H1 (cell line): ENCODE measurements at regions not wholly inside any gene's neighbourhood (a gene's known extent, or its start where the extent isn't known, plus 50 kb on each side); places are given as distances from the start of the nearest gene placed in this dataset.

Experiments
- CTCF ChIA-PET: fragments of 300-600 bp; sonication (Branson Sonifier 250); formaldehyde crosslinking; loops from one replicate; lab custom pipeline; 2021; ENCODE audit not compliant: partially characterized antibody; lab: Charles Lee
- POLR2A ChIA-PET: fragments of 300-600 bp; sonication (Branson Sonifier 250); formaldehyde crosslinking; loops from one replicate; lab custom pipeline; 2021; ENCODE audit warnings: inconsistent platforms; ENCODE audit not compliant: partially characterized antibody; lab: Charles Lee
- DNase-seq, 2 experiments: peaks; one replicate each; pipeline versions ENCODE4 v3.0.0 to v3.0.0-alpha.2; 2010 to 2022; ENCODE audit warnings: low spot score in 2 of 2, low read depth in 1 of 2, mixed read lengths in 1 of 2
- FAIRE-seq: peaks from 2 replicates; lab custom pipeline; 2011; peaks lifted over from hg19 to GRCh38; lab: Jason Lieb, UNC
- H2AFZ ChIP-seq: 2 replicates; pipeline ENCODE4 v1.8.1; 2012; ENCODE audit warnings: low read length, inconsistent platforms
- H2AK5ac ChIP-seq: 2 replicates; pipeline ENCODE4 v1.6.1; 2013; ENCODE audit warnings: low read depth, low read length
- H2BK120ac ChIP-seq: replicated peaks from 2 replicates; pipeline ENCODE3; 2013; ENCODE audit warnings: low read depth, low read length, inconsistent platforms
- H2BK12ac ChIP-seq: 2 replicates; pipeline ENCODE4 v1.6.1; 2013; ENCODE audit warnings: low read depth, low read length
- H2BK15ac ChIP-seq: 2 replicates; pipeline ENCODE4 v1.6.1; 2013; ENCODE audit warnings: low read length
- H2BK20ac ChIP-seq: 2 replicates; pipeline ENCODE4 v1.6.1; 2013; ENCODE audit warnings: low read length
- H2BK5ac ChIP-seq: 2 replicates; pipeline ENCODE4 v1.6.1; 2013; ENCODE audit warnings: low read depth, low read length
- H3K14ac ChIP-seq: 2 replicates; pipeline ENCODE4 v1.6.1; 2013; ENCODE audit warnings: inconsistent platforms; ENCODE audit not compliant: insufficient read length
- H3K18ac ChIP-seq: 2 replicates; pipeline ENCODE4 v1.6.1; 2013; ENCODE audit warnings: low read length; ENCODE audit errors: extremely low read depth
- H3K23ac ChIP-seq: 2 replicates; pipeline ENCODE4 v1.6.1; 2013; ENCODE audit warnings: inconsistent platforms; ENCODE audit not compliant: insufficient read length
- H3K23me2 ChIP-seq: 2 replicates; pipeline ENCODE4 v1.6.1; 2013; ENCODE audit warnings: low read depth, low read length
- H3K27ac ChIP-seq: 2 replicates; pipeline ENCODE4 v1.6.1; 2011; ENCODE audit warnings: low read depth, low read length, inconsistent platforms
- H3K27me3 ChIP-seq, 4 experiments: replicated peaks in 1 of 4; 1 replicate in 1 of 4; 2 replicates in 3 of 4; pipeline versions ENCODE4 v1.6.1 to v1.8.1; 2011 to 2013; ENCODE audit warnings: low read length in 3 of 4, mild to moderate bottlenecking in 3 of 4, inconsistent platforms in 2 of 4, mixed read lengths in 2 of 4, moderate library complexity in 1 of 4; ENCODE audit not compliant: control insufficient read depth in 3 of 4, insufficient read depth in 3 of 4; ENCODE audit errors: extremely low read depth in 1 of 4
- H3K36me3 ChIP-seq, 4 experiments: 2 replicates each; pipeline versions ENCODE4 v1.6.1 to v1.8.1; 2011 to 2013; ENCODE audit warnings: mild to moderate bottlenecking in 4 of 4, low read length in 3 of 4, moderate library complexity in 2 of 4, control low read depth in 1 of 4, inconsistent platforms in 1 of 4; ENCODE audit not compliant: insufficient read depth in 4 of 4, control insufficient read depth in 2 of 4
- H3K4ac ChIP-seq: replicated peaks from 2 replicates; pipeline ENCODE3; 2013; ENCODE audit warnings: low read length, low read depth, mixed read lengths, inconsistent platforms; ENCODE audit not compliant: insufficient read length
- H3K4me1 ChIP-seq, 4 experiments: replicated peaks in 1 of 4; 1 replicate in 1 of 4; 2 replicates in 3 of 4; pipeline versions ENCODE4 v1.6.1 to v1.8.1; 2011 to 2013; ENCODE audit warnings: low read length in 3 of 4, inconsistent platforms in 2 of 4, mixed read lengths in 1 of 4; ENCODE audit not compliant: insufficient read depth in 4 of 4, control insufficient read depth in 3 of 4
- H3K4me2 ChIP-seq, 2 experiments: 2 replicates each; pipeline versions ENCODE4 v1.6.1 to v1.8.1; 2011 to 2013; ENCODE audit warnings: low read depth in 2 of 2, low read length in 2 of 2, control low read depth in 1 of 2, inconsistent platforms in 1 of 2, mild to moderate bottlenecking in 1 of 2; ENCODE audit not compliant: insufficient read depth in 1 of 2
- H3K4me3 ChIP-seq, 4 experiments: fragments of 200-600, 300-600 bp in 1 of 4; sonication (generic), shearing (Covaris generic), sonication (Bioruptor Twin) in 1 of 4; 2 replicates each; pipeline versions ENCODE4 v1.5.1 to v1.8.1; 2011 to 2016; ENCODE audit warnings: low read length in 4 of 4, low read depth in 3 of 4, control low read depth in 2 of 4, inconsistent platforms in 2 of 4, mild to moderate bottlenecking in 2 of 4, mixed read lengths in 1 of 4, moderate library complexity in 1 of 4; ENCODE audit not compliant: insufficient read depth in 2 of 4; ENCODE audit errors: extremely low read depth in 1 of 4
- H3K56ac ChIP-seq: replicated peaks from 2 replicates; pipeline ENCODE3; 2013; ENCODE audit warnings: low read depth, mild to moderate bottlenecking, mixed read lengths, low read length, inconsistent platforms; ENCODE audit not compliant: insufficient read length
- H3K79me1 ChIP-seq: 2 replicates; pipeline ENCODE4 v1.6.1; 2013; ENCODE audit warnings: low read depth, low read length, control low read depth
- H3K79me2 ChIP-seq, 2 experiments: 2 replicates each; pipeline versions ENCODE4 v1.6.1 to v1.8.1; 2012 to 2013; ENCODE audit warnings: low read length in 2 of 2, mild to moderate bottlenecking in 2 of 2, inconsistent platforms in 1 of 2; ENCODE audit not compliant: insufficient read depth in 2 of 2, control insufficient read depth in 1 of 2
- H3K9ac ChIP-seq, 4 experiments: replicated peaks in 1 of 4; 1 replicate in 1 of 4; 2 replicates in 3 of 4; pipeline versions ENCODE4 v1.6.1 to v1.8.1; 2011 to 2013; ENCODE audit warnings: low read depth in 3 of 4, low read length in 3 of 4, control low read depth in 2 of 4, mild to moderate bottlenecking in 2 of 4, moderate library complexity in 2 of 4, inconsistent platforms in 1 of 4; ENCODE audit errors: extremely low read depth in 1 of 4
- H3K9me3 ChIP-seq, 2 experiments: 2 replicates each; pipeline versions ENCODE4 v1.6.1 to v1.8.1; 2012 to 2013; ENCODE audit warnings: mild to moderate bottlenecking in 2 of 2, moderate library complexity in 2 of 2, control low read depth in 1 of 2, inconsistent platforms in 1 of 2, low read depth in 1 of 2, low read length in 1 of 2, mixed read lengths in 1 of 2; ENCODE audit not compliant: insufficient read depth in 2 of 2
- H4K20me1 ChIP-seq, 2 experiments: replicated peaks in 1 of 2; 2 replicates each; pipeline versions ENCODE3 to v1.8.1; 2011 to 2013; ENCODE audit warnings: inconsistent platforms in 2 of 2, low read length in 2 of 2, mild to moderate bottlenecking in 1 of 2; ENCODE audit not compliant: insufficient read depth in 2 of 2, control insufficient read depth in 1 of 2
- H4K5ac ChIP-seq: 2 replicates; pipeline ENCODE4 v1.6.1; 2013; ENCODE audit warnings: low read length, low read depth, mixed read lengths, inconsistent platforms; ENCODE audit not compliant: insufficient read length
- H4K8ac ChIP-seq: 2 replicates; pipeline ENCODE4 v1.8.0; 2013; ENCODE audit warnings: mild to moderate bottlenecking, moderate library complexity, low read length, inconsistent platforms; ENCODE audit not compliant: insufficient read depth; ENCODE audit errors: extremely low read depth
- H4K91ac ChIP-seq: replicated peaks from 2 replicates; pipeline ENCODE3; 2013; ENCODE audit warnings: low read length, mixed read lengths, inconsistent platforms; ENCODE audit not compliant: insufficient read length
- ASH2L ChIP-seq: fragments of 200-600, 300-600 bp; sonication (generic); IDR thresholded peaks from one replicate; pipeline ENCODE4 v1.7.1; 2017; ENCODE audit warnings: low read length
- KDM1A ChIP-seq: fragments of 200-600, 300-600 bp; sonication (generic); IDR thresholded peaks from 2 replicates; pipeline ENCODE4 v1.7.1; 2016; ENCODE audit warnings: mild to moderate bottlenecking, low read length, borderline replicate concordance
- KDM5A ChIP-seq: fragments of 200-600 bp; IDR thresholded peaks from 2 replicates; pipeline ENCODE4 v1.7.1; 2012; ENCODE audit warnings: mild to moderate bottlenecking, low read length, inconsistent platforms, mixed read lengths
- PHF8 ChIP-seq: fragments of 200-600 bp; sonication (generic); conservative IDR thresholded peaks from 2 replicates; pipeline ENCODE4 v1.7.1; 2012; ENCODE audit warnings: low read depth, mild to moderate bottlenecking, inconsistent platforms, low read length, moderate library complexity
- SAP30 ChIP-seq: fragments of 300-600 bp; sonication (generic); IDR thresholded peaks from 2 replicates; pipeline ENCODE4 v1.7.1; 2012; ENCODE audit warnings: low read length, moderate library complexity, mild to moderate bottlenecking, inconsistent platforms; ENCODE audit not compliant: insufficient read depth, insufficient replicate concordance
- SIRT6 ChIP-seq: IDR thresholded peaks from one replicate; pipeline ENCODE4 v1.7.1; 2012; ENCODE audit warnings: low read length, inconsistent platforms
- WGBS, 2 experiments: shearing (Covaris generic) in 1 of 2; methylation state at CpG; one replicate each; pipeline versions ENCODE4 v1.1.6 to v1.1.7; 2013 to 2015; ENCODE audit warnings: low lambda C conversion rate in 2 of 2, mixed read lengths in 2 of 2, inconsistent platforms in 1 of 2, low coverage in 1 of 2, missing lambda C conversion rate in 1 of 2; ENCODE audit not compliant: insufficient replicate concordance in 2 of 2, insufficient coverage in 1 of 2, insufficient read length in 1 of 2; ENCODE audit errors: extremely low coverage in 1 of 2, missing lambda C conversion rate in 1 of 2; 5-methylcytosine and 5-hydroxymethylcytosine counted together
- TF ChIP-seq, protein P1 (sequence below): IDR thresholded peaks from 2 replicates; pipeline ENCODE4 v1.6.1; 2012; ENCODE audit warnings: inconsistent platforms

GRCh38 chr2:7649461-7650228 is 732.4 kb downstream of the RNF144A start:
- Histone ChIP-seq H4K20me1 (no peaks in the 10 kb centered on the region), H3K14ac (no peak overlapping the region), H3K4me1 (no peaks in the 10 kb centered on the region), H2BK15ac (0 out of 2 replicates have a peak overlapping the region, but pooled peaks have one; percentile 65), H2AFZ (no peak overlapping the region), H3K27me3 (no peaks in the 10 kb centered on the region), H2BK120ac (peak overlapping the region; percentile 10), H3K23me2 (no peaks in the 10 kb centered on the region; the same call in 1 of the 2 replicates), H3K9ac (no peak overlapping the region), H3K23ac (no peak overlapping the region), H3K4ac (no peak overlapping the region), H3K9me3 (peaks cover 4 to 16% of the 10 kb centered on the region in 2 experiments; a peak in 3 of 4 replicates), H2BK12ac (no peak overlapping the region), H3K36me3 (no peaks in the 10 kb centered on the region; a peak in 1 of 8 replicates), H4K8ac (no peak overlapping the region; the same call in 1 of the 2 replicates), H3K56ac (no peak overlapping the region), H4K5ac (no peak overlapping the region), H3K79me1 (no peaks in the 10 kb centered on the region), H3K4me3 (no peak overlapping the region), H2BK5ac (no peak overlapping the region), H4K91ac (no peak overlapping the region), H3K4me2 (no peak overlapping the region), H3K79me2 (no peaks in the 10 kb centered on the region), H3K27ac (no peak overlapping the region), H2AK5ac (no peak overlapping the region), H3K18ac (no peak overlapping the region), H2BK20ac (no peak overlapping the region)
- CTCF ChIA-PET: interaction anchor here (0.6 kb wide), 1 partner anchor 21 kb away, joined by 4 read pairs; no protein-coding TSS in a partner anchor
- no peak for FAIRE-seq
- no peak for DNase-seq
- POLR2A ChIA-PET: no interaction called here
- WGBS, 2 experiments: 85% methylated on average over 6 of the region's 6 CpGs; no CpG with 5 or more reads in 1 of the 2 experiments
- TF ChIP-seq SIRT6: no peak
- TF ChIP-seq, protein P1, sequence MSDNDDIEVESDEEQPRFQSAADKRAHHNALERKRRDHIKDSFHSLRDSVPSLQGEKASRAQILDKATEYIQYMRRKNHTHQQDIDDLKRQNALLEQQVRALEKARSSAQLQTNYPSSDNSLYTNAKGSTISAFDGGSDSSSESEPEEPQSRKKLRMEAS: no peak
- no peak for TF ChIP-seq SAP30
- TF ChIP-seq KDM1A: no peak
- TF ChIP-seq KDM5A: no peak
- no peak for TF ChIP-seq ASH2L
- no peak for TF ChIP-seq PHF8
